ENCODE measurements at regions not wholly inside any gene's neighbourhood (a gene's known extent, or its start where the extent isn't known, plus 50 kb on each side); places are given as distances from the start of the nearest gene placed in this dataset.

DNA sequence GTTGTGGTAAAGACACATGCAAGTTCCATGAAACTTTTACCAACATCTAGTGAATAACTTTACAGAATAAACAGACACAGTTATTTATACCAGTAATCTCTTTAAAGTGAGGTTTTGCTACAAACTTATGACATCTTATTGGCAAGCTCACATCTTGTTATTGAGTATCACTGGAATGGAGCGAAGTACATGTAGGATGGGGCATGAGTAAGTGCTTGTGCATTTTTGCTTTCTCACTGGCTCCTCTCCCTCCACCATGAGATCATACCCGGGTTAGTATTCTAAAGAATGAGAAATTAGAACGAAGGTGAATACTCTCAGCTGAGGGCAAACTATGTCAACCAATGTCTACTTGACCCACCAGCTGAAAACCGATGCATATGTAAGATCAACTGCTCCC, 193.3 kb upstream of the ZNF717 start:
- H2BK12ac ChIP-seq (ENCODE audit: low read length), result no peak overlapping the region
- no peak overlapping the region for H4K12ac ChIP-seq (ENCODE audit: low read depth, low read length)
- no peak overlapping the region for H4K8ac ChIP-seq (ENCODE audit: low read depth, low read length)
- WGBS (ENCODE audit: extremely low coverage, insufficient coverage, insufficient read length), result no CpG with 5 or more reads among the region's 4 CpGs
- H3K27ac ChIP-seq (ENCODE audit: low read depth, low read length), result no peak overlapping the region
- no peaks in the 10 kb centered on the region for H3K27me3 ChIP-seq (ENCODE audit: insufficient read depth, low read length)
- H3K4me3 ChIP-seq (ENCODE audit: low read depth, low read length), result no peak overlapping the region
- no peak overlapping the region for H2AFZ ChIP-seq (ENCODE audit: insufficient read depth, low read length, poor library complexity)
- H3K79me1 ChIP-seq (ENCODE audit: low read length), result no peaks in the 10 kb centered on the region
- no peak overlapping the region for H3K23ac ChIP-seq (ENCODE audit: low read length)
- H3K14ac ChIP-seq (ENCODE audit: low read length), result no peak overlapping the region
- H2BK120ac ChIP-seq (ENCODE audit: insufficient read depth, low read length, poor library complexity), result no peak overlapping the region
- H2AK5ac ChIP-seq (ENCODE audit: low read length), result no peak overlapping the region
- H3K9me3 ChIP-seq (ENCODE audit: insufficient read depth, low read depth, low read length), result no peaks in the 10 kb centered on the region
- no peak overlapping the region for H3K9ac ChIP-seq (ENCODE audit: low read length)
- no peak overlapping the region for H4K91ac ChIP-seq (ENCODE audit: low read depth, low read length)
- no peak overlapping the region for H3K18ac ChIP-seq (ENCODE audit: low read length)
- no peak overlapping the region for H2BK5ac ChIP-seq (ENCODE audit: low read depth, low read length, poor library complexity)
- H3K4me1 ChIP-seq (ENCODE audit: control insufficient read depth in 1 of 2, insufficient read depth in 2 of 2, low read length in 2 of 2), result no peaks in the 10 kb centered on the region
- no peaks in the 10 kb centered on the region for H3K36me3 ChIP-seq (ENCODE audit: control insufficient read depth in 1 of 2, insufficient read depth in 2 of 2, low read length in 2 of 2)
- DNase-seq, result no peak
- H3K79me2 ChIP-seq (ENCODE audit: control insufficient read depth, insufficient read depth, low read length, poor library complexity), result no peaks in the 10 kb centered on the region
- no peak overlapping the region for H3K4me2 ChIP-seq (ENCODE audit: low read length)
- H3K4ac ChIP-seq (ENCODE audit: low read depth, low read length), result no peak overlapping the region

- no peaks in the 10 kb centered on the region for H3K36me3 ChIP-seq (ENCODE audit: control insufficient read depth in 1 of 2, insufficient read depth in 2 of 2, low read length in 2 of 2)
- no peak overlapping the region for H4K91ac ChIP-seq (ENCODE audit: low read depth, low read length)
- H4K12ac ChIP-seq (ENCODE audit: low read depth, low read length), result no peak overlapping the region
- no peaks in the 10 kb centered on the region for H3K79me2 ChIP-seq (ENCODE audit: control insufficient read depth, insufficient read depth, low read length, poor library complexity)
- H4K8ac ChIP-seq (ENCODE audit: low read depth, low read length), result no peak overlapping the region
- H3K18ac ChIP-seq (ENCODE audit: low read length), result no peak overlapping the region
- H2AK5ac ChIP-seq (ENCODE audit: low read length), result no peak overlapping the region
- no peak overlapping the region for H3K9ac ChIP-seq (ENCODE audit: low read length)
- H3K79me1 ChIP-seq (ENCODE audit: low read length), result no peaks in the 10 kb centered on the region
- H3K14ac ChIP-seq (ENCODE audit: low read length), result no peak overlapping the region
- H2BK120ac ChIP-seq (ENCODE audit: insufficient read depth, low read length, poor library complexity), result no peak overlapping the region
- WGBS (ENCODE audit: extremely low coverage, insufficient coverage, insufficient read length), result no CpG with 5 or more reads among the region's 1 CpG
- H3K23ac ChIP-seq (ENCODE audit: low read length), result no peak overlapping the region
- H3K27ac ChIP-seq (ENCODE audit: low read depth, low read length), result no peak overlapping the region
- H3K27me3 ChIP-seq (ENCODE audit: insufficient read depth, low read length), result no peaks in the 10 kb centered on the region
- H2BK12ac ChIP-seq (ENCODE audit: low read length), result no peak overlapping the region
- no peak overlapping the region for H2BK5ac ChIP-seq (ENCODE audit: low read depth, low read length, poor library complexity)
- no peak overlapping the region for H3K4ac ChIP-seq (ENCODE audit: low read depth, low read length)
- no peak overlapping the region for H3K4me2 ChIP-seq (ENCODE audit: low read length)
- no peak for DNase-seq
- H3K4me3 ChIP-seq (ENCODE audit: low read depth, low read length), result no peak overlapping the region
- no peaks in the 10 kb centered on the region for H3K9me3 ChIP-seq (ENCODE audit: insufficient read depth, low read depth, low read length)
- H2AFZ ChIP-seq (ENCODE audit: insufficient read depth, low read length, poor library complexity), result no peak overlapping the region
- H3K4me1 ChIP-seq (ENCODE audit: control insufficient read depth in 1 of 2, insufficient read depth in 2 of 2, low read length in 2 of 2), result no peaks in the 10 kb centered on the region
Observed at GRCh38 chr3:75981401-75981800, 196.1 kb upstream of the ZNF717 start.

GRCh38 chr3:75982151-75982550, 196.8 kb upstream of the ZNF717 start:
- H4K8ac ChIP-seq (ENCODE audit: low read depth, low read length), result no peak overlapping the region
- no peak overlapping the region for H3K27ac ChIP-seq (ENCODE audit: low read depth, low read length)
- no peaks in the 10 kb centered on the region for H3K9me3 ChIP-seq (ENCODE audit: insufficient read depth, low read depth, low read length)
- no peak overlapping the region for H3K14ac ChIP-seq (ENCODE audit: low read length)
- H3K4me2 ChIP-seq (ENCODE audit: low read length), result no peak overlapping the region
- no peaks in the 10 kb centered on the region for H3K4me1 ChIP-seq (ENCODE audit: control insufficient read depth in 1 of 2, insufficient read depth in 2 of 2, low read length in 2 of 2)
- no CpG with 5 or more reads among the region's 3 CpGs for WGBS (ENCODE audit: extremely low coverage, insufficient coverage, insufficient read length)
- no peaks in the 10 kb centered on the region for H3K79me2 ChIP-seq (ENCODE audit: control insufficient read depth, insufficient read depth, low read length, poor library complexity)
- no peak overlapping the region for H2AFZ ChIP-seq (ENCODE audit: insufficient read depth, low read length, poor library complexity)
- H3K27me3 ChIP-seq (ENCODE audit: insufficient read depth, low read length), result no peaks in the 10 kb centered on the region
- no peak overlapping the region for H2BK12ac ChIP-seq (ENCODE audit: low read length)
- H4K12ac ChIP-seq (ENCODE audit: low read depth, low read length), result no peak overlapping the region
- H3K4ac ChIP-seq (ENCODE audit: low read depth, low read length), result no peak overlapping the region
- no peak overlapping the region for H3K18ac ChIP-seq (ENCODE audit: low read length)
- no peak overlapping the region for H2AK5ac ChIP-seq (ENCODE audit: low read length)
- no peak for DNase-seq
- H3K9ac ChIP-seq (ENCODE audit: low read length), result no peak overlapping the region
- no peaks in the 10 kb centered on the region for H3K79me1 ChIP-seq (ENCODE audit: low read length)
- no peak overlapping the region for H3K4me3 ChIP-seq (ENCODE audit: low read depth, low read length)
- H2BK5ac ChIP-seq (ENCODE audit: low read depth, low read length, poor library complexity), result no peak overlapping the region
- H3K23ac ChIP-seq (ENCODE audit: low read length), result no peak overlapping the region
- H3K36me3 ChIP-seq (ENCODE audit: control insufficient read depth in 1 of 2, insufficient read depth in 2 of 2, low read length in 2 of 2), result no peaks in the 10 kb centered on the region
- no peak overlapping the region for H4K91ac ChIP-seq (ENCODE audit: low read depth, low read length)
- no peak overlapping the region for H2BK120ac ChIP-seq (ENCODE audit: insufficient read depth, low read length, poor library complexity)

- Histone ChIP-seq H2BK5ac (ENCODE audit: low read depth, low read length, poor library complexity) (no peak overlapping the region), H4K91ac (ENCODE audit: low read depth, low read length) (no peak overlapping the region), H3K27me3 (ENCODE audit: insufficient read depth, low read length) (no peaks in the 10 kb centered on the region), H4K12ac (ENCODE audit: low read depth, low read length) (no peak overlapping the region), H3K9ac (ENCODE audit: low read length) (no peak overlapping the region), H2BK12ac (ENCODE audit: low read length) (no peak overlapping the region), H3K14ac (ENCODE audit: low read length) (no peak overlapping the region), H2BK120ac (ENCODE audit: insufficient read depth, low read length, poor library complexity) (no peak overlapping the region), H3K27ac (ENCODE audit: low read depth, low read length) (no peak overlapping the region), H3K4me3 (ENCODE audit: low read depth, low read length) (no peak overlapping the region), H3K79me1 (ENCODE audit: low read length) (no peaks in the 10 kb centered on the region), H3K4me1 (ENCODE audit: control insufficient read depth in 1 of 2, insufficient read depth in 2 of 2, low read length in 2 of 2) (no peaks in the 10 kb centered on the region), H3K9me3 (ENCODE audit: insufficient read depth, low read depth, low read length) (no peaks in the 10 kb centered on the region), H3K79me2 (ENCODE audit: control insufficient read depth, insufficient read depth, low read length, poor library complexity) (no peaks in the 10 kb centered on the region), H3K36me3 (ENCODE audit: control insufficient read depth in 1 of 2, insufficient read depth in 2 of 2, low read length in 2 of 2) (no peaks in the 10 kb centered on the region), H2AFZ (ENCODE audit: insufficient read depth, low read length, poor library complexity) (no peak overlapping the region), H3K4ac (ENCODE audit: low read depth, low read length) (no peak overlapping the region), H3K18ac (ENCODE audit: low read length) (no peak overlapping the region), H3K23ac (ENCODE audit: low read length) (no peak overlapping the region), H2AK5ac (ENCODE audit: low read length) (no peak overlapping the region), H3K4me2 (ENCODE audit: low read length) (no peak overlapping the region), H4K8ac (ENCODE audit: low read depth, low read length) (no peak overlapping the region)
- no peak for DNase-seq
- no CpG with 5 or more reads among the region's 2 CpGs for WGBS (ENCODE audit: extremely low coverage, insufficient coverage, insufficient read length)
Observed at GRCh38 chr3:75983111-75983510, 197.8 kb upstream of the ZNF717 start.
